AG09319 (cell line): ENCODE measurements at regions not wholly inside any gene's neighbourhood (a gene's known extent, or its start where the extent isn't known, plus 50 kb on each side); places are given as distances from the start of the nearest gene placed in this dataset.

Source experiments
- DNase-seq: peaks from one replicate; pipeline ENCODE4 v3.0.0-alpha.2; 2010; ENCODE audit warnings: low read depth; ENCODE audit errors: extremely low read depth
- TF ChIP-seq, protein P1 (sequence below): IDR thresholded peaks from 2 replicates; pipeline ENCODE4 v1.5.1; 2011; ENCODE audit warnings: low read depth, mild to moderate bottlenecking, inconsistent platforms, low read length, moderate library complexity

- no peak for DNase-seq
- TF ChIP-seq, protein P1, sequence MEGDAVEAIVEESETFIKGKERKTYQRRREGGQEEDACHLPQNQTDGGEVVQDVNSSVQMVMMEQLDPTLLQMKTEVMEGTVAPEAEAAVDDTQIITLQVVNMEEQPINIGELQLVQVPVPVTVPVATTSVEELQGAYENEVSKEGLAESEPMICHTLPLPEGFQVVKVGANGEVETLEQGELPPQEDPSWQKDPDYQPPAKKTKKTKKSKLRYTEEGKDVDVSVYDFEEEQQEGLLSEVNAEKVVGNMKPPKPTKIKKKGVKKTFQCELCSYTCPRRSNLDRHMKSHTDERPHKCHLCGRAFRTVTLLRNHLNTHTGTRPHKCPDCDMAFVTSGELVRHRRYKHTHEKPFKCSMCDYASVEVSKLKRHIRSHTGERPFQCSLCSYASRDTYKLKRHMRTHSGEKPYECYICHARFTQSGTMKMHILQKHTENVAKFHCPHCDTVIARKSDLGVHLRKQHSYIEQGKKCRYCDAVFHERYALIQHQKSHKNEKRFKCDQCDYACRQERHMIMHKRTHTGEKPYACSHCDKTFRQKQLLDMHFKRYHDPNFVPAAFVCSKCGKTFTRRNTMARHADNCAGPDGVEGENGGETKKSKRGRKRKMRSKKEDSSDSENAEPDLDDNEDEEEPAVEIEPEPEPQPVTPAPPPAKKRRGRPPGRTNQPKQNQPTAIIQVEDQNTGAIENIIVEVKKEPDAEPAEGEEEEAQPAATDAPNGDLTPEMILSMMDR, result no peak
These were observed 64.4 kb downstream of the XCL1 start for GRCh38 chr1:168640836-168641235.

GRCh38 chr1:168643152-168643551 lies 66.7 kb downstream of the XCL1 start:
- no peak for DNase-seq
- TF ChIP-seq, protein P1, result no peak; the same call in 1 of the 2 replicates
